GM11168 (cell line): ENCODE measurements at regions not wholly inside any gene's neighbourhood (a gene's known extent, or its start where the extent isn't known, plus 50 kb on each side); places are given as distances from the start of the nearest gene placed in this dataset.

ENCODE experiments used
- in situ Hi-C: fragments of 300-500 bp; cut with MboI; formaldehyde crosslinking; loops from one replicate; pipeline ENCODE4 v1.12.0; 2022; ENCODE audit warnings: low sequenced_read_pairs; ENCODE audit not compliant: unreplicated experiment

- in situ Hi-C loops: no loop called here
Measured at GRCh38 chr5:2257326-2258244, 374.9 kb upstream of the IRX4 start.

GRCh38 chr5:2256691-2257280 lies 374.1 kb upstream of the IRX4 start:
- in situ Hi-C loops: no loop called here

GRCh38 chr5:2255915-2256690 lies 373.4 kb upstream of the IRX4 start:
- in situ Hi-C loops: no loop called here

GRCh38 chr5:2254880-2255750 lies 372.4 kb upstream of the IRX4 start:
- in situ Hi-C loops: no loop called here

- in situ Hi-C loops: no loop called here
Measured at GRCh38 chr5:2254406-2254805, 371.7 kb upstream of the IRX4 start.

GRCh38 chr5:2253040-2253975 lies 370.6 kb upstream of the IRX4 start:
- in situ Hi-C loops: no loop called here

GRCh38 chr5:2251751-2252150 lies 369.0 kb upstream of the IRX4 start:
- in situ Hi-C loops: no loop called here

- in situ Hi-C loops: no loop called here
Measured at GRCh38 chr5:2251298-2251697, 368.6 kb upstream of the IRX4 start.

- in situ Hi-C loops: no loop called here
Measured at GRCh38 chr5:2250365-2250950, 367.7 kb upstream of the IRX4 start.

- in situ Hi-C loops: no loop called here
Measured at GRCh38 chr5:2249442-2249841, 366.7 kb upstream of the IRX4 start.

GRCh38 chr5:2249026-2249425 lies 366.3 kb upstream of the IRX4 start:
- in situ Hi-C loops: no loop called here

- in situ Hi-C loops: no loop called here
Measured at GRCh38 chr5:2242539-2242938, 359.8 kb upstream of the IRX4 start.

- in situ Hi-C loops: no loop called here
Measured at GRCh38 chr5:2241842-2242241, 359.1 kb upstream of the IRX4 start.

GRCh38 chr5:2240118-2240904 lies 357.6 kb upstream of the IRX4 start:
- in situ Hi-C loops: no loop called here

- in situ Hi-C loops: no loop called here
Measured at GRCh38 chr5:2239201-2239910, 356.6 kb upstream of the IRX4 start.

GRCh38 chr5:2238732-2239131 lies 356.0 kb upstream of the IRX4 start:
- in situ Hi-C loops: no loop called here

GRCh38 chr5:2227433-2227832 lies 344.7 kb upstream of the IRX4 start:
- in situ Hi-C loops: no loop called here
